ENCODE measurements at regions not wholly inside any gene's neighbourhood (a gene's known extent, or its start where the extent isn't known, plus 50 kb on each side); places are given as distances from the start of the nearest gene placed in this dataset.

DNA sequence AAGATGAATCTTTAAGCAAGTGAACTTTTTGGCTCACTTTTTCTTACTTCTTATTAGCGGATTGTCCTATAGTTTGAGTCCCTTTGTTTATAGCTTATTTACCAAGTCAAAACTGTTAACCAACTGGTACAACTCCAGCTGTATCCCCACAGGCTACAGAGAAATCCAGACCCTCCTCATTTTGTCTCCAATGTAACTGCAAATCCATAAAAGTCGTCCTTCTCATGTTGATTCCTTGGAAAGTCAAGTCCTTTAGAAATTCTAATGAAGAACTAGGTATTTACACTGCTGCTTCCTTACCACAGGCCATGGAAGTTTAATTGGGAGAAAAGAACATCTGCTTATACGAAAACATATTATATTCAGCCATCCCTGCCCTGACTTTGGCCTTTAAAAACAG is 729.1 kb upstream of the NRSN1 start:
- TF ChIP-seq POLR2AphosphoS5 (IDR thresholded peaks at IDR 0.05; ENCODE audit: borderline replicate concordance, low read depth, low read length): no peak
- no peak for TF ChIP-seq EZH2 (IDR thresholded peaks at IDR 0.05)
